Erythroblast (primary cell): ENCODE measurements at regions not wholly inside any gene's neighbourhood (a gene's known extent, or its start where the extent isn't known, plus 50 kb on each side); places are given as distances from the start of the nearest gene placed in this dataset.

Source experiments
- DNase-seq, 2 experiments: peaks; one replicate each; lab custom pipeline; 2025; lab: John Stamatoyannopoulos, UW
- GATA1 ChIP-seq: IDR thresholded peaks from 2 replicates; pipeline ENCODE4 v1.6.1; 2011; ENCODE audit warnings: low read depth, mild to moderate bottlenecking, control low read depth, low read length, moderate library complexity
- POLR2A ChIP-seq: IDR thresholded peaks from 2 replicates; pipeline ENCODE4 v1.6.1; 2011; ENCODE audit warnings: mild to moderate bottlenecking, low read length

DNA sequence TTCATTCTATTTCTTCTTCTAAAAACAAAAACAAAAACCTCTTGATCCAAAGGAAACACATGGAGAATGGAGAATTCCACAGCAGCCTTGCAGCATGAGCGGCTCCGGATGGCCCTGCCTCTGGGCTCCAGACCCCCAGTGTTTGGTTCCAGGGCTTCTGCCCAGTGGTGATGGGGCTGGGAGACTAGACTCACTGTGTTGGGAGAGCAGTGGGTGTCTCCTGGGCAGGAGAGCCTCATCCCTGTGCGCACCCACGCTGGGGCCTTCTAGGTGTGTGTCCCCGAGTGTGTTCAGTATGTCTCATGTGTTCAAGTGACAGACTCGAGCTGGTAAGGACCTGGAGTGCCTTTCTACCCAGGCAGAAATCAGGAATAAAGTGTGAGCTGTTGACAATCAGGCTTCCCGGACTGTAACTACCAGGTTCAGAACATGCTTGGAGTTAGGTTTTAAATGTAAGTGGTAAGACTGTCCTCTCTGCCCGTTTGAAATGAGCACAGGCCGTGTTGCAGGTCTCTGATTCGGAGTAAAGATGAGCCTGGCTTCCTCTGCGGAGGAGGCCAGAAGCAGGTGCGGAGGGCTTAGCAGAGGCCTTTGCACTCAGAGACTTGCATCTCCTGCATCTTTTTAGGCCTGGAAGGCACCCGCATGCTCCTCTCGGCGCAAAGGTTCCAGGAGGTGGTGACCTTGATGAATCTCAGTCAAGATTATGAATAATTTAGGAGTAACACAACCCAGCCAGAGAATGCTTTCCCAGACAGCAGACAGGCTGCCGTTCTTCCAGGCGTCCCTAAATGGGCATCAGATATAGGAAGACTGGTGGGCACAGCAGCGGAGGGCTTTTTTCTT, 253.6 kb downstream of the CDH26 start:
- DNase-seq = no peak
- TF ChIP-seq POLR2A = no peak

DNA sequence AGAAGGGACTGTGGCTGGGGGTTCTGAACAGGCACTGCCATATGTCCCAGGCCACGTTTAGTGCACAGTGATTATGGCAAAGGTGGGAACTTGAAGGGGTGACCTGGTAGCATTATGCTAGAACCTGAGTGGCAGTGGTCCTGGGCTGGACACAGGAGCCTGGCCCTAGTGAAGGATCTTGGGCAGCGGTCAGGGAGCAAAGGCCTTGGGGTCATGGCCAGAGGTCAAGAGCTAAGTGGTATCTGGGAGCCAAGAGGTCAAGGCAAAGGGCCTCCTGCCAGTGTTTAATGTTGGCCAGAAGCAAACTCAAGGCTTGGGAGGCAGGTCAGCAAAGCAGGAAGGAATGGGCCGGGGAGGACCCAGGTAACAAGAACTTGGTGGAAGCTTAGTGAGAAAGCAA, 254.5 kb downstream of the CDH26 start:
- TF ChIP-seq GATA1 (no peak), POLR2A (no peak)
- DNase-seq = no peak

DNA sequence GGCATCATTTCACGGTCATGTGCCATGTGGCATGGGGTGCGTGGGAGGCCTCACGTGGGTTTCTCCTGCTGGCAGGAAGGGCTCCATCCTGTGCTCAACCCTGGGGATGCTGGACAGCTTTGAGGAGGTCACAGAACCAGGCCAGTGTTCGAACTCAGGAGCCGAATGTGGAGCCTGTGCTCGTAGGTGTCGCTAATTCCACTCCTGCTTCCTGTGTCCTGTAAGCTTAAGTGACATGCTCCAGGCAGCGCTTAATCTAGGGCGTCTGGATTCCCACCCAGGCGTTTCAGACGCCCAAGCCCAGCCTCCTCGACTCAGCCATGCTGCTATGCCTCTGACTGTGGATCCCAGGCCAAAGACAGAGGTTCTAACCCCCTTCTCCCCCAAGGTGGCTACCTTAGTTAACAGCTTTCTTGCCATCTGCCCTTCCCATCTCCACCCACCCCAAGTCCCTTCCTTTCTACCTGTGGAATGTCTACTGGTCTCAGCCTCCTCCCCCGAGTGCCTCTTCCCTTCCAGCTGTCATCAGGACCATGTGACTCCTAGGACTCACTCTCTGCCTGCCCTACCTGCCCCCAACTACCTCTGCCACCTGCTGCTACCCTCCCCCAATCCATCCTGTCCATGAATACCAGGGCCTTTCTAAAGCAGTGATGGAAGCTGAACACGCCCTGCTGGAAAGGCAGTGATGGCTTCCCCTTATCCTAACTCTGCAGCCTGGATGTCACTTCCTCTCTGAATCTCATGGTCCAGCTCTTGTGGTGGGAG, 255.1 kb downstream of the CDH26 start:
- no peak for DNase-seq
- TF ChIP-seq POLR2A (no peak), GATA1 (no peak)

DNA sequence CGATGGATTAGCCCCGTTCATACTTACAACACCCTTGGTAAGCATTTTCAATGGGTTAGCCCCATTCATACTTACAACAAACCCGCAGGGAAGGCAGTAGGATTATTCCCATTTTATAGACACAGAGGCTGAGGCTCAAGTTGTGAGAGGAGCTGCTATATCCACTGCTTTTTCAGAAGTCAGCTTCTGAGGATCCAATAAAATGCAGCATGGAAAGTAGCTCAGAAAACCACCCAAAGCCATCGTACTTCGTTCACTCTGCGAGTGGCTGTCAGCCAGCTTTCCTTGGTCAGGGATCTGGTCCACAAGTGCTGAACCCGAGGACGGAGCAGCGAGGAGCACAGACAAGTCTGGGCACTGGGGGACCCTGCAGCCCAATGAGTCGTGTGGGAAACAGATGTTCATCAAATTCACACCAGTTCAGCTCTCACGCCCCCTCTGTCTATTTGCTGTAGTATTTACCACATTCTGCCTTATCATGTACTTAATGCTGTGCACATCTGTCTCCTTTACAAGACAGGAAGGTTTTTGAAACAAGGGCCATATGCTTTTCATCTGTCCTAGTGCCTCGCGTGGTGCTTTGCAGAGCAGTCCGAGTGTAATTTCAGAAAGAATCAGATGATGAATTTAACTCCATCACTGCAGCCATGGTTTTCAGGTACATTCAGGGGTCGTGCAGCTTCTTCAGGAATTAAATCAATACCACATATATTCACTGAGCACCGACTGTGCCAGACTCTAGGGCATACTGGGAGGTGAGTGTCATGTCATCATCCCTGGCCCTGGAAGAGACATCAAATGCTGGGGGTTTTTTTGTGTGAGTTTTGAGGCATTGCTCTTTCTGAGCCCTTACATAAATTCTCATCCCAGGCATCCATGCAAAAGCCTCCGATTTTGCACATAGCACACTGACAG, 256.9 kb downstream of the CDH26 start:
- TF ChIP-seq POLR2A (no peak), GATA1 (no peak)
- DNase-seq = no peak

DNA sequence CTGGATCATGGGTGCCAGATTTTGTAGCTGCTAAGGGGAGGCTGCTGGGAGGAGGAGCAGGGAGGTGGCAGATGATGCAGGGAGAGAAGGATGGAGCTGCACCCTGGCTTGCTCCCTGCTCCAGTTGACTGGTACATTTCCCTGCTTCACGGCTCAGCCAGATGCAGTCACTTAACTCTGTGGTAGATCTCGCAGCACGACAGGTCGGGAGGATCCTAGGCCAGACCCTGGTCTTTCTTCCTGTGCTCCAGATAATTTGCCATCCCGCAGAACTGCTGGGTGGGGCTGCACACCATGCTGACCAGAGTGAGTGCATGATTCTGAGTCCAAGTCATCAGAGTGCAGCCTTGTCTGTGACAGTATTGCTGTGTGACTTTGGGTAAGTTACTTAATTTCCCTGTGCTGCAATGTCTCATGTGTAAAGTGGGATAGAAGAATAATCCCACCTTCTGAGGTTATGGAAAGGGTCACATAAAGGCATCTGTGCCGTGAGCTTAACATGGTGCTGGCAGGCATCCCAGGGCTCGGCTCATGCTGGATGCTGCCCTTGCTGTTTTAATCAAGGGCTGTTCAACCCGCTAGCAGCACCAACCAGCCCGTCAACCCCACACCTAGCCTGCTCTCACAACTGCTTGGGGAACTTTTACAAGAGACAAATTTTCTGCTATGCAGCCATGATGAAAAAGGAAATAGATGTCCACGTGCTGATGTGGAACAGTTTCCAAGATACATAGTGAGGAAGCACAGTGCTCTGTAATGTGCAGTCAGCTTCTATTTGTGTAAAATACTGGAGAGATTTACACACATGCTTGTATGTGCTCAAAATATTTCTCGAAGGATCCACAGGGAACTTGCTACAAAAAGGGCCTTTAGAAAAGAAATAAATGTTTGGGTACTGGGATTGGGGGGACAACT, 257.9 kb downstream of the CDH26 start:
- DNase-seq = no peak
- no peak for TF ChIP-seq POLR2A
- TF ChIP-seq GATA1 = no peak

DNA sequence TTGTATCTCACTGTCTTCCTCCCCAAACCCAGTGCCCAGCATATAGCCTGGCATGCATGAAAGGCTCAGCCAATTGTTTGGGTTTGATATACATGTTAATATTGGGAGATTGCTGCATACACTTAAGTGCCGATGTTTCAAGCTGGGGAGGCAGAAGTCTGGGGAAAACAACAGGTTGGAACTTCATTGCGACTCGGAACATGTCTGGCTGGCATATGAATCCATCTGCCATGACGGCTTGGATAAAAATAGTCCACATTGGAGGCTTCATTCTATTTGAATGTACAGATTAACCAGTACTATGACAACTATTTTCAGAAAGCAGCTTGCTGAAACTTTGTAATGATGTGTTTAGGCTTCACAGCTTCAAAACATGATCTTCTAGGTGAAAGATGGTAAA, 261.0 kb downstream of the CDH26 start:
- no peak for DNase-seq
- TF ChIP-seq GATA1 = no peak
- TF ChIP-seq POLR2A = no peak

DNA sequence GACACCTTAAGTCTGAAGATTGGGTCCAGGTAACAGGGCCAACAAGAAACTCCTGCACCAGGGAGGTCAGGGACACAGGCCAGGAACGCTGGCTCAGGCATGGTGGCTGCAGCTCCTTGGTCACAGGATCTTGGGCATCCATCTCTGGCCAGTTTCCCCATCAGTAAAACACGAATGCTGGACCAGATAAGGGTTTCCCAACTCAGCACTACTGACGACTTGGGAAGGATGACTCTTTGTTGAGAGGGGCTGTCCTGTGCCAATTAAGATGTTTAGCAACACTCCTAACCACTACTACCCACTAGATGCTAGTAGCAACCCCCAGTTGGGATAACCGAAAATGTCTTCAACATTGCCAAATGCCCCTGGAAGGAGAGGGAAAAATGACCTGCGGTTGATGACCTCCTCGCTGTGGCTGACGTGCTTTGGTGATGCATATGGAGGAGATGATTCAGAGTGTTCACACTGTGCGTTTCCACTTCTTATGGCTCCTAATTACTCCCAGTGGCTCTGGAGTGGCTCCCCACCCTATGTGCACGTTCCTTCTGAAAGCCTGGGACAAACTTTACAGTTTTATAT, 261.9 kb downstream of the CDH26 start:
- no peak for DNase-seq
- TF ChIP-seq POLR2A (no peak), GATA1 (no peak)

DNA sequence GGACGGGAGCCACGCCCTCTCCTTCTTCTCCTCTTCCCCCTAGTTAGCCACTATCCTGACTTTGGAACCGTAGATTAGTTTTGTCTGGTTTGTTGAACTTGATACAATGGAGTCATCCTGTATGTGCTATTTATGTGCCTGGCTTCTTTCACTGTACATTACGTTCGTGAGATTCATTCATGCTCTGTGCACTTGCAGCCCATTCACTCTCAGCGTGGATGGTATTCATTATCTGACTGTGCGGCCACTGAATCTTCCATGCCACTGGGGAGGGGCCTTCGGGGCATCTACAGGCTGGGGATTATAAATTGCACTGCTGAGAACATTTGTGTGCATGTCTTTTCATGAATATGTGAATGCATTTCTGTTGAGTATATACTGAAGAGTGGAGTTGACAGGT, 262.5 kb downstream of the CDH26 start:
- TF ChIP-seq GATA1 (no peak), POLR2A (no peak)
- no peak for DNase-seq

DNA sequence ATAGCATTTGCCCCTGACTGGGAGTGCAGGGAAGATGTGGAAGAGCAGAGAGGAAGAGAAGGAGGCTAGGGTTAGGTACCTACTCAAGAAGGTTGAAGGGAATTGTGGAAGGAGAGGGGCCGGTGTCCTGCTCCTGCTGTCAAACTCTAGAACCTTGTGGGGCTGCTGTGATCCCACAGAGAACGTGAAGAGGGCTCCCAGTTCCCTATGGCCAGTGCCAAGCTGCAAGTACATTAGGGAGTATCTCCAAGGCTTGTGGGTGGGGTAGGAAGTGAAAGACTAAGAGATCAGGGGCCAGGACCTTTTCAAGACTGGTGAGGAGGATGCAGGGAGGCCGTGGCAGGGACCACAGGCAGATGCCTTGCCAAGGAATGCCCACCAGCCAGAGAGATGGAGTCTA, 263.4 kb downstream of the CDH26 start:
- DNase-seq = no peak
- TF ChIP-seq POLR2A (no peak), GATA1 (no peak)

DNA sequence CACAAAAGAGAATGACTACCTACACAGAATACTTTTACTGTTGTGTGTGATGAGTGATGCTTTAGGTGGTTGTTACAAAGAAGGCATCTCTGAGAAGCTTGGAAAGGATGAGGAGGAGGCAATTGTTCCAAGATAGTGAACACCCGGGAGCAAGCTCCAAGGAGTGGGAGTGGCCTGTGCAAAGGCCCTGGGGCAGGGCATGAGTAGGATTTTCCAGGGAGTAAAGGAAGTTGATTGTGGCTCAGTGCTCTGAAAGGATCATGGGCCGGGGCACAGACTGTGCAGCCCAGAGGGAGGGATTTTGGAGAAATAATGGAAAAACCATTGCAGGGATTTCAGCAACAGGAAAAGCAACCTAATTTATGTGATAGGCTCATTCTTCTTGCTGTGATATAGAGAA, 264.3 kb downstream of the CDH26 start:
- TF ChIP-seq POLR2A (no peak), GATA1 (no peak)
- no peak for DNase-seq

DNA sequence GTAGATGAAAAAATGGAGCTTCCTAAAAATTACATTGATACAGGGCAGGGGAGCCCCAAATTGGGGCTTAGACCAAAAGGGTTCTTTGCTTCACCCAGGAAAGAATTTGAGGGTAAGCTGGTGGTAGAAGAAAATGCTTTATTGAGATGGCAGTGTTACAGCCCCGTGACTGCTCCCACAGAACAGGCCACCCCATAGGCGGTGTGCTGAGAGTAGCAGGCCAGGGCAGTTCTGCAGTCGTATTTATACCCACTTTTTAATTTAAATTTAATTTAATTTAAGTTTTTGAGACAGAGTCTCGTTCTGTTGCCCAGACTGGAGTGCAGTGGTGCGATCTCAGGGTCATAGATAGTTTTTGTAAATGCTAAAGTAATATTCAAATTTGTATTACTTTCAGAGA, 265.0 kb downstream of the CDH26 start:
- TF ChIP-seq POLR2A (no peak), GATA1 (no peak)
- no peak for DNase-seq

DNA sequence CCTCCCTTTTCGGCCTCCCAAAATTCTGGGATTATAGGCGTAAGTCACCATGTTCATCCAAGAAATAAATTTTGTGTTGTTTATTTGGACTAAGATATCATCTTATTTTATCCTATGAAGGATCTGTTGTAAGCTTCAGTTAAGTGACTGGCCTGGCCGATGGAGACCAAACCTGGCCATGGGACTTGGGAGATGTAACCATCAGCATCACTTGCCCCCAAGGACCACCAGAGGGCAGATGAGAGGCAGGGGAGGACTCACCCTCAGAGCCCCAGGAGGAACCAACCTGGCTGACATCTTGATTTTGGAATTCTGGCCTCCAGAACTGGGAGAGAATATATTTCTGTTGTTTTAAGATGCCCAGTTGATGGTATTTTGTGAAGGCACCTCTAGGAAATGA, 266.7 kb downstream of the CDH26 start:
- TF ChIP-seq POLR2A = no peak
- TF ChIP-seq GATA1 = no peak
- peak; percentile 13 to 26 for DNase-seq
